Limb (tissue), 2 donors: ENCODE measurements at regions not wholly inside any gene's neighbourhood (a gene's known extent, or its start where the extent isn't known, plus 50 kb on each side); places are given as distances from the start of the nearest gene placed in this dataset.

Experiments
- DNase-seq, 2 donors: peaks; one replicate each; pipeline ENCODE4 v3.0.0-alpha.2; 2016; ENCODE audit errors: extremely low spot score in 2 of 2

DNA sequence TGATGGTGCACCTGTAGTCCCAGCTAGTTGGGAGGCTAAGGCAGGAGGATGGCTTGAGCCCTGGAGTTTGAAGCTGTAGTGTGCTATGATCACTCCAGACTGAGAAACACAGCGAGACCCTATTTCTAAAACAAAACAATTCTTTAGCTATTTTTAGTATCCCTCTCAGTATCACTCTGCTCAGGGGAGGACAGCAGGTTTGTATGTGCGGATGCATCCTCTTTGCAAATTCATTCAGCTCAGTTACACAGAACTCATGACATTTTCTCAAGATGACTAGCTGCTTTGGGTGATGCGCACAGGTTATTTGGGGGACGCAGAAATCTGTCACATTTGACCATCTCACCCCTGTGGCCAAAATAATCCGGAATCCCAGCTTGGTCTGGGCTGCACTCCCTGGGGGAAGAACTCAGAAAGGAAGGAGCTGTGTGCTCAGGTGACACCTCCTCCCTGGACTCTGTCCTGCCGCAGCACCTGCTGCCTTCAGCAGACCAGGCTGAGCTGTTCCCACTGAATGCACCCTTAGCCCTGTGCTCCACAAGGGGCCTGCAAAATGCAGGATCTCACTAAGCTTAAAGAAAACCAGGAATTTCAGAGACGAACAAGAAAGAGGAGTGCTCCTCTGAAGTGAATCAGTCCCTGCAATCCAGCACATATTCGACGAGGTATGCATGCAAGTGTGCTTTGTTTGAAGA, 89.5 kb upstream of the PGBD5 start:
- DNase-seq, result no peak

DNA sequence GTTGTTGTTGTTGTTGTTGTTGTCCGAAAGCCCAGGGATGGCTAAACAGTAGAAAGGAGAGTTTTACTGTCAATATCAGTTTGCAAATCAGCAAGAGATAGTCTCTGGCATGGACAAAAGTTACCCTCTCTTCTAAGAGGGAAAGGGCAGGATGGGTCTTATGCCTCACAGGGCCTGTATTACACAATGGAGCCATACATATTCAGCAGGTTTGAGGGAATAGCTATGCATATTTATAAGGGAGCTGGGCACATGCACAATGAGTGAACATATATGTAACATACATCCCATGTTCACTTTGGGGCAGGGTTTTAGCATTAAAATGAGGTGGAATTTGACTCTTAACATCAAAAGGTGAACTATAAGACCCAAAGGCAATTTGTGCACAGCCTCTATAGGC, 84.4 kb upstream of the PGBD5 start:
- DNase-seq, result no peak

DNA sequence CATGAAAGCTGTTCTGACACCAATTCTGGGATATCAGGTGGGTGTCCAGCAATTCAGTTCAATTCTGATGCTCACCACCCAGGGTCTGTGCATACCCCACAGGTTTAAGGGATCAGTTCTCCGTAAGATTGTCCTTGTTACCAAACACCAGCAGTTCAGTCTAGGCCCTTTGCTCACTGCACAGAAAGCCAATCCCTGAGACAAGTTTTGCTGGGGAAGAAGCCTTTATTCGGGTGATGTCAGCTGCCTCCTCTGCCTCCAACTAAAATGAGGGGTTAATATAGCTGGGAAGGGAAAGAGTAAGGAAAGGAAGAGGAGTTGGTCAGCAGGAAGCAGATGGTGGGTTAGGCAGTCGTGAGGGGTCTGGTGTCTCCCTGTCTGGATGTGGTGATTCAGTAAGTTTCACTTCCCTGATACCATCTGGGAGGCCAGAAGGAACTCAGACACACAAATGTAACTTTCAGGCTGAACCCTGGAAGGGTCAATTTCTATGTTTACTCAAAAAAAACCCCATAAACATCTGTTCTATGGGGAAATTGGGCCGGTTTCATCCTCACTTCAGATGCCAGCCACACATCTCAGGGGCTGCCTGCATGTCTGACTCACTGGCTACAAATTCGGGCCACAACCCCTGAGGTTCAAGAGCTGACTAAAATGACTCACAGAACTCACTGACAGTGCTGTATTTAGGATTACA, 83.3 kb upstream of the PGBD5 start:
- no peak for DNase-seq

DNA sequence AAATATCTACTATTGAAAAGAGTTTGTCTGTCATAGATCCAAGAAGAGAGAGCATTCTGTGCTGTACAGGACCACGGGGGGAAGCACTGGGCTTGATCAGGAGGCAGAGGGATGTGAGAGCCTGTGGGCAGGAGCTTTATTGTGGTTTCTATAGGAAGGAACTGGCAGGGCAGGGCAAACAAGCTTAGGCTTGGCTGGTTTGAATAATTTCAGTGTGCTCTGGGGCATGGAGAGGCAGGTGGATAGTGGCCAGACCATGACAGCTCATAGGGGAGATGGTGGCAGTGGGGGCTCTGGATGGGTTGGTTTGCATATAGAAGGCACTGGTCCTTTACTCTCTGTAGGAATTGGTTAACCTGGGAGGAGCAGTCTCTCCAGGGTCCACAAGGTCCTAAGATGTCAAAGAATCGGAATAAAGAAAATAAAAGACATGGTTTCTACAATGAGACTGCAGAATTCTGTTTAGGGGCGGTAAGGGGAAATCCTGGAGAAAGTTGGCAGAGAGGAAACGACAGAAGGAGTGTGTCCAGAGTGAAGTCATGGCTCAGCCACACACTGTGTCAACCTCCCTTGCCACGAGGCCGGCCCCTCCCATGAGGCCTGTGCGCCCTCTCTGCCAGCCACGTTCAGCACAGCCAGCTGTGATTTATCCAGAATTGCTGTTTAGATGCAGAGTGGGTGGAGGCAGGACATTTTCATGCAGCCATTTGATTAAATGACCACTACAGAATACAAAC, 81.7 kb upstream of the PGBD5 start:
- peak in 1 of 2 donors; percentile 30 for DNase-seq

DNA sequence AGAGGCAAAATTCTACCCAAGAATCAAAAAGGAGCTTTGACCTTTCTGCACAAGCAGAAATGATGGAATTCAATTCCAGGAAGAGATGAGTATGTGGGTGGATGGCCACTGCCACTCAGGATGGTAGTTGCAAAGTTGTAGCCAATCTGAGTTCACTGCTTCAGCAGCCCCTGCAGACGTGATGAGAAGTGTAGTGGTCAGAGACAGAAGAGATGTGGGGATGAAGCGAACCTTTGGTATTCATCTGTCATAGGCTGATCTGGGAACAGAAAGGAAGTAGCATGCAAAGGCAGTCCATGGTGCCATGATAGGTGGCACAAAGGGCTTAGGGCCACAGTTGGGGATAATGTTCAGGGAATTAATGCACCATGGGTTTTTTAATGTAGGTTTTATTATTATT, 81.1 kb upstream of the PGBD5 start:
- DNase-seq, result no peak

DNA sequence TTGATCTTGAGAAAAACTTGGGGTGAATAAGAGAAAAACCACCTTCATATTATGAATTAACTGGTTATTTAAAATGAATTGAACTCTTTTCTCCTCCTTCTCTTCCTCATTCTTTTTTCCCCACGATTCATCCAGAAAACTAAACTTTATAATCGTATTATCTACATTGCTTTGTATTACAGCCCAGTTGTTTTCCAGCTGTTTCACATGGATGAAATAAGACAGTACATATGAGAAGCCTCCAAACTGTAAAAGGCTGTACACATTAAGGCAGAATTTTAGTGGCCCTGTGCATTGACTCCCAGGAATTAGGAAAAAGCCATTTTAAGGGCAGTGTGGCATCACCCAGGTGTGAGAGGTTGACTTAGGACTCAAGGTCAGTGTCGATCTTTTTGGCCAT, 80.3 kb upstream of the PGBD5 start:
- DNase-seq, result no peak

DNA sequence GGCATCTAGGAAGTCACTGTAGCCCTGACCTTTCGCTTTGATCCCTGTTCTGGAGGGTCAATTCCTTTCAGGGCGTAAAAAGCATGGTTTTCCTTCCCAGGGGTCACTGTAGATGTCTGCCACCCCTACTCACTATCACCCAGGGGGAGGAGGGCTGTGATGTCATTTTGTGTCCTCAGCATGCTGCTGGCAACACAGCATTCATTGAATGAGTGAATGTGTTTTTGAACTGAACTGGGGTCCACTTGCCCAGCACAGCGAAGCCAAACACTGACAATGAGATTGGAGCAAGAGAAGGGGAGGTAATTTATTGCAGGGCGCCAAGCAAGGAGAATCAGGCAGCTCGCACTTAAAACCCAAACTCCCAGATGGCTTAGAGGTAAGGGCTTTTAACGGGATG, 78.2 kb upstream of the PGBD5 start:
- no peak for DNase-seq

DNA sequence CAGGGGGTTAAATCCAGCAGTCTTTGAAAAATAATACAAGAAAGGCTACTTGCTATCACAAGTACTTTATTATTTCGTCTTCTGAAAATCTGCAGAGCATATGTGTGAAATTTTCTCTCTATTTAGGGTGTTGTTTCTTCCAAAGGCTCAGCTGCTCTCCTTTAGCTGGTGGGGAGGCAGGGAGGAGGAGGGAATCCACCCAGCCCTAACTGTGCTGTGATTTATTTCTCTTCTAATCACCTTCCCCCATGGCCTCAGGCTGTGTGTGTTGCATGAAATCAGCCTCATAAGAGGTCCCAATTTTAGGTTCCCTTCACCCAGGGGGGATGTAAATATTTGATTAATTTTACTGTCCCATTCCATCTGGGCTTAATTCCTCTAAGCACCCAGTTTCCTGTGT, 77.6 kb upstream of the PGBD5 start:
- DNase-seq, result no peak

DNA sequence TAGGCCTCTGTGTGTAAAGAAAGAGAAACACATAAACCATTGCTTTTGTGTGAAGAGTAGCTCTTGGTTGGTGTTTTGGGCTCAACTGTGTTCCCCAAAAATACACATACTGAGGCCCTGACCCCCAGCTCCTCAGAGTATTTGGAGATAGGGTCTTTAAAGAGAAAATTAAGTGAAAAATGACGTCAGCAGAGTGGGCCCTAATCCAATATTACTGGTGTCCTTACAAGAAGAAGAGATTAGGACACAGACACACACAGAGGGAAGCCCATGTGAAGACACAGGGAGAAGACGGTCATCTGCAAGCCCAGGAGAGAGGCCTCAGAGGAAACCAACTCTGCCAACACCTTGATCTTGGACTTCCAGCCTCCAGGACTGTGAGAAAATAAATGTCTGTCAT, 76.9 kb upstream of the PGBD5 start:
- DNase-seq, result no peak

DNA sequence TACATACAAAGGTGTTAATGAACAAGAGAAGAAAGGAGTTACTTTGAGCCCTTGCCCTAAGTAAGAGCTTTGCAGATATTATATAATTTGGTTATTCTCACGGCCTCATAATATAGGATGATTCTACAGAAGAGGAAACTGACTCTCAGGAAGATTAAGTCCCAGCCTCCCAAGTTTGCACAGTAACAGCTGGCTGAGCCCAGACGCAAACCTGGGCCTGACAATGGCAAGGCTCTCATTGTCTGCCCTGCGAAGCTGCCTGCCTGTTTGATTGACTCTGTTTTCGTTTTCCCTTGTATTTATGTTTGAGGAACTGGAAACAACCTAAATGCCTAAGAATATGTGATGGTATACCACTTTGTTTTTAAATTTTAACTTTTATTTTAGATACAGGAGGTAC, 76.2 kb upstream of the PGBD5 start:
- DNase-seq, result no peak

DNA sequence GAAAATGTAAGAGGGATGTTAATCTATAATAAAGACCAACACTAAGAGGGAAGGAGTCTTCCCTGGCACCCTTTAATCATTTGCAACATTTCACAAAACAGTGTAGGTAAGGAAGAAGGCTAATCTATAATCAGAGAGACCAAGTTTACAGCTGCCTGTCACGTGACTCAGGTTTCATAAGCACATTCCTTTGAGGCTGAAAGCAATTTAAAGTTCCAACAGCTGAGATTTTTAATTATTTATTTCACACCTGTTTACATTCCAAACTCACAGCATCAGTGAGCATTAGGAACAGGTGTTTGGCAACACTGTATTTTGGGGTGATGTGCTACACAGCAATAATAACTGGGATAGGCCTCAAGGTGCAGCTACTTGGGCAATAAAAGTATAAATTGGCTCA, 75.7 kb upstream of the PGBD5 start:
- peak in 1 of 2 donors; percentile 36 for DNase-seq

DNA sequence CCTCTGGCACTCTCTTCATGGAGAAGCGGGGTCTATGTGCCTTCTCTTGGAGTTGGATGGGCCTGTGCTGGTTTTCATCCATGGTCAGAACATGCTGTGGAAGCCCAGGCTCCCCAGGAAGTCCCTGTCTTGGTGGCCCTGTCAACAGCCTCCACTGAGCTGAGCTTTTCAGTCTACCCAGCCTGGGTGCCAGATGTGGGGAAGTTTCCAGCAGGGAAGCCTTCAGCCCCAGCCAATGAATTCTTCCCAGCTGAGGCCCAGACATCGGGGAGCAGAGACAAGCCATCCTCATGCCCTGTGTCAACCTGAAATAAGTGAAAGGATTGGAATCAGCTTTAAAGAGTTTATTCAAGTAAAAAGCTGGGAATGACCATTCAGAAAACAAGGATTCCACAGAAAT, 75.1 kb upstream of the PGBD5 start:
- no peak for DNase-seq

DNA sequence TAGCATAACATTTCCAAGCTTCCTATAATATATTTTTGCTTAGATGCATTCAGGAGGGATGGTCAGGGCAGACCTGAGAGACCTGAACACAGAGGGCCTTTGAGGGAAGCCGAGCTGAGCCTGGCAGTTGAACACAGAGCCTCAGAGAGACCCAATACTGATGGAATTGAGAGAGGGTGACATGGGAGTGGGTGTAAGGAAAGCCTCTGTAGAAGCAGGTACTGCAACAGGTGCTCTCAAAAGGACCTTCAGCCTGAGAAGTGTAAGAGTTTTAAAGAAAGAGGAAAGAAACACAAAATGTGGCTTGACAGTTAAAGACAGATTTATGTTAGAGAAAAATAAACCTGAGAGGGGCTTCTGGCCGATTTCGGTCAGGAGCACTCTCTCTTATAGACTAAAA, 73.9 kb upstream of the PGBD5 start:
- DNase-seq, result no peak

DNA sequence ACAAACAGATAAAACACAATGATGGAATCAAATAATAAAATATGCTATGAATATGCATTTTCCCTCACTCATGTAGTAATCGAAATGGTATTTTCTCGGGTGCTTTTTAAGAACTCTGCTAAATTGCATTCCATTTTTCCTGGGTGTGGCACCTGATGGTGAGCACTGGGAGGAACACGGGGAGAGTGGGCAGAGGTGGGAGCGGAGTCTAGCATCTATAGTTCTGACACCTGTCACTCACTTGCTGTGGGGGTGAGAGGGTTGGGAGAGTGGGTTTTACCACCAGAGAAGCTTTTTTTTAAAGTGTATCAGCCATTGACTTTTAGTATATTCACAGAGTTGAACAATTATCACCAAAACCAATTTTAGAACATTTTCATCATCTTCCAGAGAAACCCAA, 73.4 kb upstream of the PGBD5 start:
- DNase-seq, result no peak

DNA sequence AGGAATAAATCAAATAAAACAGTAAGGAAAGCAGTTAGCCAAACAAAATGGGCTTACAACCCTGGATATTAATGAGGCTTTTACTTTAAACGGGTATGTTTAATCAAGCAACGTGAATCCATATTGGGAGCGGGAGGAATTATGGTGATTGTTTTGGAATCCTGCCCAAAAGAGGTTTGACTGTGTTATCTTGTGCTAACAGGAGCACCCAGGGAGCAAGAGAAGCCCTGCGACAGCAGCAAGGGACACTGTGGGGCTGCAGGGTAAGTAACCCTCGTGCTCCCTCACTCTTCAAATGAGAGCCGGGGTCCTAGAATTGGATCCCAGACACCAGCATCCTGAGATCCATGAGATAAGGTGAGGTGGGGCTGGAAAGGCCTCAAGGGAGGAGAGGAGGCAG, 72.6 kb upstream of the PGBD5 start:
- DNase-seq, result no peak

DNA sequence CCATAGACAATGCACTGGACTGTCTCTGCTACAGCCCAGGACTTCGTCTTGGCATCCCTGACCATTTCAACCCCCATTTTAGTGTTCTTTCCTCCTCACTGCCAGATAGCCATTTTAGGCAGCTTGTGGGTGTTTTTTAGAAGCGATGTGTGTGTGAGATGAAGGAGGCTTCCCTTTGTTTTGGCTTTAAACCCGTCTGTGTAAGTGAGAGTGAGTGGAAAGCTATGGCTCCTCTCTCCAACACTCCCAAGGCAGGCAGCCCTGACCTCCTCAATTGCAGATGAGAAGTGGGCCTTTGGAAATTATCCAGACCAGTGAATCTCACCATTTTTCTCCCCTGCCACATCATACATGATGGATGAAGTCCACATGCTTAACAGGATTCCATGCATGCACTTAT, 70.3 kb upstream of the PGBD5 start:
- DNase-seq, result no peak

DNA sequence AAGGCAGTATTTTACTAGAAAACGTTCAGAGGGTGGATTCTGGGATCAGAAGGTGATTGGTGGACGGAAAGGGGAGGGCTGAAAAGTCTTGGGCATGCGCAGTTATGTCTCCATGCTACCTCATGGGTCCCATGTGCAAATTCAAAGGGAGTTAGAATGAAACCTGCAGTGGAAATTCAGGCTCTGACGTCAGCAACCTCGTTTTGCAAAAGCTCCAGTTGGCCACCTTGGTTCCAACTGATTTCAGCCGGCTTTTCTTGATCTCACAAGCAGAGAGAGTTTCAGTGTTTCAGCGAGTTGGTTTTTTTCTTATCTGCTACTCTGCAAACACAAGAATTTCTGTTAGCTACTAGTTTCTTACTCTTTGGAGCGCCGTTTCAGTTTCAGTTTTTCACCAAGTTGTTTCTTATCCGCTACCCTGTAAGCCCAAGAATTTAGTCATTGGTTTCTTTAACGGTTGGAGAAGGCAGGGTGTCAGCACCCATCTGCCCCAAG, 69.8 kb upstream of the PGBD5 start:
- no peak for DNase-seq

DNA sequence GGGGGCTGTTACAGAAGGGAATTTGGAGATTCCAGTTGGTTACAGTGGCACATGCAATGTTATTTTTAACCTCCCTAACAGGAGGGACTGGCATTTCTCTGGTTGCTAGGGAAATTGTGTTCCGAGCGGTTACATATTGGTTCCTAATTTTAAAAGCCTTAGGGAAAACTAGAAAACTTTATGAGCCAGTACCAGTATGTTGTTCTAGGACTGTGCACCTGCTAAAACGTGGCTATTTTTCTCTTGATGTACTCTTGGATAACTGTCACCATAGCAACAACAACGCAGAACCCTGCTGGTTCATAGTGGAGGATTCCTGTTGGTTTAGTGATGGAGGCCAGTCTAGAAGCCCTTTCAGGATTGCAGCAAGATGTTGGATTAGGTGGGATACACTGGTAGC, 68.9 kb upstream of the PGBD5 start:
- no peak for DNase-seq

DNA sequence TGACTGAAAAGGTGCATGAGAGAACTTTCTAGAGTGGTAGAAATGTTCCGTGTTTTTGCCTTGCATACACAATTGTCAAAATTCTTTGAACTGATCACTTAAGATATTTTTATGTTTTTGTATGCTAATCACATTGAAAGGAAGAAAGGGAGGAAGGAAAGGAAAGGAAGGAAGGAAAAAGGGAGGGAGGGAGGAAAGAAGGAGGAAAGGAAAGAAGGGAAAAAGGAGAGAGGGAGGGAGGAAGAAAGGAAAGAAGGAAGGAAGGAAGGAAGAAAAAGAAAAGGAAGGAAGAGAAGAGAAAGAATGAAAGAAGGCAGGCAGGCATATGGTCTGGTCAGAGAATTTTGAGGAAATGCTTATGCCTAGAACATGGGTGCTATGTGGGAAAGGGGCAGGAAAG, 68.4 kb upstream of the PGBD5 start:
- DNase-seq, result no peak

DNA sequence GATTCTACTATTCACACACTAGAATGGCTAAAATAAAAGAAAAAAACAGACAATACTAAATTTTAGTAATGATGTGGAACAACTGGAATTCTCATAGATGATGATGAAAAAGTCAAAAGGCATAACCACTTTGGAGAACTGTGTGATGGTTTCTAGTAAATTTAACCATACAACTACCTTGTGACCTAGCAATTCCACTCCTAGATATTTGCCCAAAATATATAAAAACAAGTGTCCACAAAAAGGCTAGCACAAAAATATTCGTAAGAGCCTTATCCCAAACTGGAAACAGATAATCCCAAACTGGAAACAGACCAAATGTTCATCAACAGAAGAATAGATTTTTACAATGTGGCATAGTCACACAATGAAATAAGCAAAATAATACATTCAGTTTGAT, 67.9 kb upstream of the PGBD5 start:
- DNase-seq, result no peak

DNA sequence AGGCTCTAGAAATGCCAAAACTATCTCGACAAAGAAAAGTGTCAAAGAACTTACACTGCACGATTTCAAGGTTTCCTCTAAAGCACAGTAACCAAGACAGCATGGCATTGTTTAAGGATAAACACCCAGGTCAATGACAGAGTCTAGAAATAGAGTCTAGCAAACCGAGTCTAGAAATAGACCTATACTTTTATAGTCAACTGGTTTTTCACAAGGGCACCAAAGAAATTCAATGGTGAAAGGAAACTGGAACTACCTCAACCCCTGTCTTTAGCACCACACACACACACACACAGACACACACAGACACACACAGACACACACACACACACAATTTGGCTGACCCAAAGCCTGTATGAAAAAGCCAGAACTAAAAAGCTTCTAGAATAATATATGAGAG, 67.1 kb upstream of the PGBD5 start:
- no peak for DNase-seq

DNA sequence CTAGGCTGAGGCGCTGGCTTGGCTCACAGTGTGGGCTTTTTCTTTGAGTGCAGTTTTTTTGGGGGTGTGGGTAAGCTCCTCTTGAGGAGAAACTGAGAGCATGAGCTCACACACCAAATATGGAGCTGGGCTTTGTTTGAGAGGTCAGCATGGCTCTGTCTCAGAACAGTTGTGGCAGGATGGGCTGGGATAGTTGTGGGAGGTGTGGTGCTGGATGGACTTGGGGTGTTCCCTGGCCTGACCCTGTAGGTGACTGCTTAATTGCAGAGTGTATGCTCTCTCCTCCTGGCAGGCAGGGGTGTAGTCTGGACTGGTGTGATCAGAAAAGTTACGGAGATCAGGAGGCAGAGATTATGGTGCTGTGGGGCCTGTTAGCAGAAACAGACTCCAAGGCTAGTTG, 64.3 kb upstream of the PGBD5 start:
- no peak for DNase-seq
